Psoas muscle (tissue), 7 donors: ENCODE measurements at regions not wholly inside any gene's neighbourhood (a gene's known extent, or its start where the extent isn't known, plus 50 kb on each side); places are given as distances from the start of the nearest gene placed in this dataset.

ENCODE experiments used
- ATAC-seq, 4 donors: fragments of 200-7000 bp; cut with Tn5 transposase; one replicate each; pipeline ENCODE4 v1.9.1; 2020; ENCODE audit warnings: moderate library complexity in 3 of 4, mild to moderate bottlenecking in 2 of 4
- DNase-seq, 2 donors: peaks; one replicate each; pipeline ENCODE4 v3.0.0-alpha.2; 2020
- H3K27ac ChIP-seq: fragments of 200-600 bp; one replicate; pipeline ENCODE4 v1.8.0; 2022
- H3K27me3 ChIP-seq, 3 donors: fragments of 200-600 bp in 1 of 3; one replicate each; pipeline versions ENCODE4 v1.6.1 to v1.8.0; 2013 to 2022; ENCODE audit warnings: low read length in 2 of 3, mild to moderate bottlenecking in 2 of 3, moderate library complexity in 1 of 3; ENCODE audit not compliant: insufficient read depth in 3 of 3
- H3K36me3 ChIP-seq, 2 donors: fragments of 200-600 bp in 1 of 2; one replicate each; pipeline versions ENCODE4 v1.6.1 to v1.8.0; 2013 to 2022; ENCODE audit warnings: low read depth in 1 of 2, mild to moderate bottlenecking in 1 of 2, moderate library complexity in 1 of 2; ENCODE audit not compliant: insufficient read depth in 1 of 2
- H3K4me1 ChIP-seq: fragments of 200-600 bp; one replicate; pipeline ENCODE4 v1.8.0; 2022
- H3K4me3 ChIP-seq: fragments of 200-600 bp; one replicate; pipeline ENCODE4 v1.8.0; 2022; ENCODE audit warnings: mild to moderate bottlenecking
- H3K9me3 ChIP-seq: fragments of 200-600 bp; one replicate; pipeline ENCODE4 v1.8.0; 2022
- WGBS, 3 donors: extraction: QIAGEN DNeasy Blood & Tissue Kit; methylation state at CpG; one replicate each; pipeline versions ENCODE4 v1.1.6 to v1.1.7; 2013; 5-methylcytosine and 5-hydroxymethylcytosine counted together
- intact Hi-C, 2 donors: fragments of 100-400 bp; cut with DNase I; formaldehyde crosslinking; loops; one replicate each; pipeline versions ENCODE4 v1.11.0 to v1.14.2; 2022
- TF ChIP-seq, protein P1 (sequence below): fragments of 200-600 bp; IDR thresholded peaks from one replicate; pipeline ENCODE4 v1.8.0; 2022; ENCODE audit warnings: antibody characterized with exemption
- donor health status: healthy with polysubstance abuse.
- donor health status: DM: no; HTN: no; CAD: no; lungs with moderate emphysema.
- donor health status: Bipolar disorder and iron deficiency.
- donor health status: healthy.
- donor health status: DM: yes; HTN: yes; CAD: no.
- donor health status: DM: no; HTN: no; CAD: no.
- donor health status: DM: yes; HTN: yes; CAD: no.

DNA sequence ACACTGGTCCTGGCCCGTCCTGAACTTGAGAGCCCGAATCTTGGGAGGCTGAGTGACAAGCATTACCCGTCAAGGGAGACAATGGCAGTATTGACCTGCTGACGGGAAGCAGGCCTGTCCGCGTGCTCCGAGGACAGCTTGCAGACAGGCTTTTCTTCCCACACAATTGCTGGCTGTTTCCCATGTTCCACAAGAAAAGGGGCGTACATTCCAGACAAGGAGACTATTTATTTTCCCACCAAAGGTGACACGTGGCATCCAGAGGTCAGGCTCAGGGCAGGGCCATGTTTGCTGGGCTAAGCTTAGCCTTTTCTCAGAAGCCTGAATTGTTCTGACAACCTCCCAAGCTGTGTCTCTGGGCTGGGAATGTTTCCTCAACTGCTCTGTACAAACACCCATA, 86.9 kb upstream of the SPON1 start:
- DNase-seq (no peak), ATAC-seq (no peak)
- no peak overlapping the region for H3K4me3 ChIP-seq
- no peaks in the 10 kb centered on the region for H3K36me3 ChIP-seq
- no peaks in the 10 kb centered on the region for H3K9me3 ChIP-seq
- WGBS, 3 donors, result 69 to 76% (median 73%) methylated on average over 9 of the region's 9 CpGs
- H3K27ac ChIP-seq, result no peak overlapping the region
- TF ChIP-seq, protein P1, sequence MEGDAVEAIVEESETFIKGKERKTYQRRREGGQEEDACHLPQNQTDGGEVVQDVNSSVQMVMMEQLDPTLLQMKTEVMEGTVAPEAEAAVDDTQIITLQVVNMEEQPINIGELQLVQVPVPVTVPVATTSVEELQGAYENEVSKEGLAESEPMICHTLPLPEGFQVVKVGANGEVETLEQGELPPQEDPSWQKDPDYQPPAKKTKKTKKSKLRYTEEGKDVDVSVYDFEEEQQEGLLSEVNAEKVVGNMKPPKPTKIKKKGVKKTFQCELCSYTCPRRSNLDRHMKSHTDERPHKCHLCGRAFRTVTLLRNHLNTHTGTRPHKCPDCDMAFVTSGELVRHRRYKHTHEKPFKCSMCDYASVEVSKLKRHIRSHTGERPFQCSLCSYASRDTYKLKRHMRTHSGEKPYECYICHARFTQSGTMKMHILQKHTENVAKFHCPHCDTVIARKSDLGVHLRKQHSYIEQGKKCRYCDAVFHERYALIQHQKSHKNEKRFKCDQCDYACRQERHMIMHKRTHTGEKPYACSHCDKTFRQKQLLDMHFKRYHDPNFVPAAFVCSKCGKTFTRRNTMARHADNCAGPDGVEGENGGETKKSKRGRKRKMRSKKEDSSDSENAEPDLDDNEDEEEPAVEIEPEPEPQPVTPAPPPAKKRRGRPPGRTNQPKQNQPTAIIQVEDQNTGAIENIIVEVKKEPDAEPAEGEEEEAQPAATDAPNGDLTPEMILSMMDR, result no peak
- no peaks in the 10 kb centered on the region for H3K4me1 ChIP-seq
- intact Hi-C loops, result no loop called here
- H3K27me3 ChIP-seq, result peaks cover 0 to 4% (median 0%) of the 10 kb centered on the region in 3 donors

DNA sequence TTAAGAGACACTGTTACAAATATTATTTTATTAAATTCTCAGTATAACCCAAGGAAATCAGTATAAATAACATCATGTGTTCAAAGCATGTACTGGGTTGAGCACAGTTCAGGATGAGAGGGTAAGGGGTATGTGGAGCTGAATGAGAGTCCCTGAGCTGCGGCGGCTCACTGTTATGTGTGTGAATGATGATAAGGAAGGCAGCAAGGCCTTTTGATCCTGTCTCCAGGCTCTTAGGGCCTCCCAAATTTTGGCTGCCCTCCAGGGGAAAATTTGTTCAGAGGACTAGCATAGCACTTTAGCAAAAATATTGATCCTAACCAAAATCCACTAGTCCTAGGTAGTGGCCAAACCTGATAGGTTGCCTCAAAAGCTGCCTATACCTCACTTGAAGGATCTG, 86.1 kb upstream of the SPON1 start:
- ATAC-seq (no peak), DNase-seq (no peak)
- H3K4me3 ChIP-seq, result no peak overlapping the region
- no peak overlapping the region for H3K27ac ChIP-seq
- intact Hi-C loops, result no loop called here
- TF ChIP-seq, protein P1, result no peak
- no peaks in the 10 kb centered on the region for H3K36me3 ChIP-seq
- H3K4me1 ChIP-seq, result no peaks in the 10 kb centered on the region
- WGBS, 3 donors, result 85 to 97% (median 94%) methylated on average over 2 of the region's 2 CpGs
- peaks cover 0 to 1% (median 0%) of the 10 kb centered on the region in 3 donors for H3K27me3 ChIP-seq
- H3K9me3 ChIP-seq, result no peaks in the 10 kb centered on the region

DNA sequence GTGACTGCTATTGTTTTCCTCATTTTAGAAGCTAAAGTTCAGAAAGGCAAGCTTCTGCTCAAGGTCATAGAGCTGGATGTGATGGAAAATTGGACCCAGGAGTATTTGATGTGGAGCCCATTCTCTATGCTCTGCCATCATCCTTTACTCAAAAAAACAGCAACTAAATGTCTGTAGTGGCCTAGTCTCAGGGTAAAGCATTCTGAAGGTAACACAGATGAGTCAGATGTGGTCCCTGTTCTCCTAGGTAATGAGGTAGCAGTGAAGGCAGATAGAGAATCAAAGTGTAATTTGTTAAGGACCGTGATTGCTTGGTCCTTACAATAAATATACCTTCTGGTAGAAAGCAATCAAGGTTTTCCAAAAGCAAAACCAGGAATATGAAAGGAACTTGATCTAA, 84.4 kb upstream of the SPON1 start:
- intact Hi-C loops, result no loop called here
- no peak overlapping the region for H3K4me3 ChIP-seq
- no peaks in the 10 kb centered on the region for H3K4me1 ChIP-seq
- DNase-seq (no peak), ATAC-seq (no peak)
- H3K27me3 ChIP-seq, result no peaks in the 10 kb centered on the region
- TF ChIP-seq, protein P1, result no peak
- H3K9me3 ChIP-seq, result no peaks in the 10 kb centered on the region
- H3K36me3 ChIP-seq, result no peaks in the 10 kb centered on the region
- no peak overlapping the region for H3K27ac ChIP-seq
- WGBS, 3 donors, result 93 to 100% (median 94%) methylated on average over 1 of the region's 1 CpG

DNA sequence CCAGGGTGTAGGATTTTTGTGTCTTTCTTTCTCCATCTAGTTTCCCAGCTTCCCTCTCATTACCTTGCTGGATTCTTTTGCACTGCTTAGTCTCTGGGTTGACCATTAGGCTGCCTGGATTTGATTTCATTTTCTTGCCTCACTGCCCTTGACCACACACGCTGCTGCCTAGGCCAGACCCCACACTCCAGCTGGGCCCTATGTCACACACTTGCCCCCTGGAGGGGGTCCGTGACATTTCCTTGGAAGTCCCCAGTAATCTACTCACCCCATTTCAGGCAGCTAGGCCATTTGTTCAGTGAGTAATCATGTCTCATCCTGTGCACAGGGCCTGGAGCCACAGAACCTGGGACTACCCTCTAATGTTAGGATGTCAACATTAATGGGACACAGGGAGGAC, 81.9 kb upstream of the SPON1 start:
- Histone ChIP-seq H3K9me3 (no peaks in the 10 kb centered on the region), H3K4me3 (no peak overlapping the region), H3K27ac (no peak overlapping the region), H3K36me3 (no peaks in the 10 kb centered on the region), H3K27me3 (no peaks in the 10 kb centered on the region), H3K4me1 (no peaks in the 10 kb centered on the region)
- ATAC-seq (no peak), DNase-seq (no peak)
- 92 to 95% (median 94%) methylated on average over 2 of the region's 2 CpGs for WGBS, 3 donors
- TF ChIP-seq, protein P1, result no peak
- intact Hi-C loops, result no loop called here

DNA sequence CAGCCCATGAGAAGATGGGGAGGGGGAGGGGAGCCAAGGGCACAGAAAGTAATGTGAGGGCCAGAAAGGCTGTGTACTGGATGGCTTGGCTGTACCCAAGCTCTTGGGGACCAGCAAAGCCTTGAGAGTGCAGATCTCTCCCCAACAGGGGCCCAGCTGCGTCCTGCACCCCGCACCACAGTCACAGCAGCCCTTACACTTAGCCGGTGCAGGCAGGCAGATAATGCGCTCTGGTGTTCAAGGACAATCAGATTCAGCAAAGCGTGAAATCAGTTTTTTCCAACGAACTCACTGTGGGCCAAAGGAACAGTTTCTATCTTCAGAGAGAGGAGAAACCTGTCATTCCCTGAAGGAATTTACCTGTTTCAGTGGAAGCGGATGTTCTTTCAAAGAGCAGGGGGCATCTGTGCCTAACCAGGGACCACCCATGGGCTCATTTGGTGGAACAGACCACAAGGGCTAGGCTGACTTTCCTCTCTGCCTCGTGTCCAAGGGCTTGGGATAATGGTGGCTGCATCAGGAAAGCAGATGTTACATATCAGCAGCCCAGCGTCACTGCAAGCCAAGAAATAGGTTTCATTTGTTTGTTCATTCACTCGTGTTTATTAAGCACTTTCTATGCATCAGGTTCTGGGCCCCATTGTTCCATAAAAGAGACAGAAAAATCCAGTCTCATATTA, 81.2 kb upstream of the SPON1 start:
- H3K4me1 ChIP-seq, result no peaks in the 10 kb centered on the region
- H3K27me3 ChIP-seq, result no peaks in the 10 kb centered on the region
- ATAC-seq, result no peak
- WGBS, 3 donors, result 44 to 66% (median 44%) methylated on average over 10 of the region's 10 CpGs
- DNase-seq, result no peak
- intact Hi-C loops, result no loop called here
- no peaks in the 10 kb centered on the region for H3K9me3 ChIP-seq
- TF ChIP-seq, protein P1, result no peak
- no peak overlapping the region for H3K27ac ChIP-seq
- no peak overlapping the region for H3K4me3 ChIP-seq
- no peaks in the 10 kb centered on the region for H3K36me3 ChIP-seq
